IPS-NIHi7 (cell line): ENCODE measurements at regions not wholly inside any gene's neighbourhood (a gene's known extent, or its start where the extent isn't known, plus 50 kb on each side); places are given as distances from the start of the nearest gene placed in this dataset.
"Not testable (repeated sequence)": the region's sequence is repeated elsewhere in the genome, so short reads cannot be mapped to it uniquely, and the experiment has no call there.

Experiments
- DNase-seq: peaks from one replicate; pipeline ENCODE4 v3.0.0; 2012; ENCODE audit warnings: mixed read lengths; ENCODE audit errors: extremely low spot score

GRCh38 chr11:46223252-46223513 lies 54.3 kb upstream of the CREB3L1 start:
- no peak for DNase-seq

- no peak for DNase-seq
Measured at GRCh38 chr11:46222490-46223251, 54.8 kb upstream of the CREB3L1 start.

GRCh38 chr11:46220313-46220712 lies 57.1 kb upstream of the CREB3L1 start:
- no peak for DNase-seq

- no peak for DNase-seq
Measured at GRCh38 chr11:46216765-46217089, 60.7 kb upstream of the CREB3L1 start.

- DNase-seq = no peak
Measured at GRCh38 chr11:46216019-46216764, 61.3 kb upstream of the CREB3L1 start.

GRCh38 chr11:46215208-46215931 lies 62.1 kb upstream of the CREB3L1 start:
- DNase-seq = no peak

GRCh38 chr11:46212720-46213119 lies 64.7 kb upstream of the CREB3L1 start:
- no peak for DNase-seq

- no peak for DNase-seq
Measured at GRCh38 chr11:46210856-46211255, 66.6 kb upstream of the CREB3L1 start.

DNA sequence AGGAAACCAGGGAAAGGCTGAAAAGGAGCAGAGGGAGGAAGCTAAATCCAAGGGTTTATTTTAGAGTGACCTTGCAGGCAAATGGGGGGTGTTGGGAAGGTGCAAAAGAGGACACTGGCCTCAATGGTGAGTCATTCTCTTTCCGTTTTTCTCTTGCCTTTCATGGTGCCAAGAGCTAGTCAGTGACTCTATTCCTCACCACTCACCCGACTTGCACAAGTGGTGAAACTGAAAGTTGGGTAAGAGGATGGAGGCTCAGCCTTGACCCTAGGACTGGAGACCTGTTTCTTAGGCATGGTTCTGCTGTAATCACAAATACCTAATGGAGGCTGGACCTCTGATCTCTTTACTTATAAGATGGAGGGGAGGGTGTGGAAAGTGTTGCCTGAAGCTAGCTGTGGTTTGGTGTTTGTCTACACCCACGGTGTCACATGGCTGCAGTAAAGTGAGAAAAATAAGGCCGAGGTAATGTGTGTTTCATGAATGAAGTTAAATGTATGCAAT lies 67.3 kb upstream of the CREB3L1 start:
- DNase-seq = no peak

- not testable (repeated sequence) for DNase-seq
Measured at GRCh38 chr11:46209624-46210023, 67.8 kb upstream of the CREB3L1 start.

- no peak for DNase-seq
Measured at GRCh38 chr11:46208803-46209202, 68.7 kb upstream of the CREB3L1 start.

DNA sequence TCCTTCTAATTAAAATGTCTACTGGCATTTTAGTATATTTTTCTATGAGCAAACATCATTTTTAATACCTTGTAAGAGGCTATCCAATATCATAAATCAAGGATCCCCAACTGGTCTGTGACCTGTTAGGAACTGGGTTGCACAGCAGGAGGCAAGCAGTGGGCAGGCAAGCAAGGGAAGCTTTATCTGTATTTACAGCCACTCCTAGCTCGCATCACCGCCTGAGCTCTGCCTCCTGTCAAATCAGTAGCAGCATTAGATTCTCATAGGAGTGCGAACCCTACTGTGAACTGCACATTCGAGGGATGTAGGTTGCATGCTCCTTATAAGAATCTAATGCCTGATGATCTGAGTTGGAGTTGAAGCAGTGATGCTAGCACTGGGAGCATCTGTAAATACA lies 70.2 kb upstream of the CREB3L1 start:
- DNase-seq = no peak

DNA sequence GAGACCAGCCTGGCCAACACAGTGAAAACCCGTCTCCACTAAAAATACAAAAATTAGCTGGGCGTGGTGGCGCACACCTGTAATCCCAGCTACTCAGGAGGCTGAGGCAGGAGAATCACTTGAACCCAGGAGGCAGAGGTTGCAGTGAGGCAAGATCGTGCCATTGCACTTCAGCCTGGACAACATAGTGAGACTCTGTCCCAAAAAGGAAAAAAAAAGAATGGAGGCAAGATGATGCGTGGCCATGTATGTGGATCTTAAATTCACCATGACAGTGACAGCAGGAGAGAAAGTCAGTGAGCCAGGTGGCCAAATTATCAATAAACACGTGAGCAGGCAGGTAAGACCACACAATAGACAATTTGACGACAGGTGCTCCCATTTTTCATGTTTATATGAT lies 73.0 kb upstream of the CREB3L1 start:
- DNase-seq = not testable (repeated sequence)

- no peak for DNase-seq
Measured at GRCh38 chr11:46203746-46204145, 73.7 kb upstream of the CREB3L1 start.

- no peak for DNase-seq
Measured at GRCh38 chr11:46202696-46203391, 74.6 kb upstream of the CREB3L1 start.

- peak; percentile 72 for DNase-seq
Measured at GRCh38 chr11:46202149-46202548, 75.3 kb upstream of the CREB3L1 start.

- DNase-seq = no peak
Measured at GRCh38 chr11:46200537-46201281, 76.8 kb upstream of the CREB3L1 start.

GRCh38 chr11:46198245-46199240 lies 77.3 kb upstream of the PHF21A start:
- no peak for DNase-seq

DNA sequence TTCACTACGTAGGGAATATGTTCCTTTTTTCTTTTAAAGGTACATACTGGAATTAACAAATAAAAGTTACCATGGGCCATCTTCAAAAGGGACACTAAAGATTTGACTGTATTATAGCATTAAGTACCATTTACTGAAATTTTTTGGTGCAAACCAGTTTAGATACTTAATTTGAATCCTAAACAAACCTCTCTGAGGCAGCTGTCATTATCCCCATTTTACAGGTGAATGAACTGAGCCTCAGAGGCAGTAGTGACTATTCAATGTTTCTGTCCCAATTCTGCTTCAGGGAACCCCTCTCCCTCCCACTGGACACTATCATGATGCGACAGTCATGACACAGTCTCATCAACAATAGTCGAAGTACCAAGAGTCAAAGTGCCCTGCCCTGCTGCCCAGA lies 76.2 kb upstream of the PHF21A start:
- no peak for DNase-seq

GRCh38 chr11:46188017-46188416 lies 66.8 kb upstream of the PHF21A start:
- no peak for DNase-seq
